Upper lobe of left lung (tissue), 6 donors: ENCODE measurements at regions not wholly inside any gene's neighbourhood (a gene's known extent, or its start where the extent isn't known, plus 50 kb on each side); places are given as distances from the start of the nearest gene placed in this dataset.

ENCODE experiments used
- ATAC-seq, 2 donors: fragments of 200-7000 bp; cut with Tn5 transposase; one replicate each; pipeline ENCODE4 v1.9.1; 2022; ENCODE audit warnings: mild to moderate bottlenecking in 2 of 2, moderate library complexity in 2 of 2; ENCODE audit not compliant: low FRiP score in 2 of 2
- DNase-seq, 2 donors: peaks; one replicate each; pipeline ENCODE4 v3.0.0-alpha.2; 2019 to 2020
- H3K27ac ChIP-seq, 4 donors: fragments of 200-600 bp; sonication (generic); one replicate each; pipeline ENCODE4 v1.5.1; 2016 to 2019
- H3K27me3 ChIP-seq, 4 donors: fragments of 200-600 bp; sonication (generic); one replicate each; pipeline ENCODE4 v1.5.1; 2017 to 2019
- H3K36me3 ChIP-seq, 4 donors: fragments of 200-600 bp; sonication (generic); one replicate each; pipeline ENCODE4 v1.5.1; 2016 to 2019
- H3K4me1 ChIP-seq, 4 donors: fragments of 200-600 bp; sonication (generic); one replicate each; pipeline ENCODE4 v1.5.1; 2018 to 2019
- H3K4me3 ChIP-seq, 4 donors: fragments of 200-600 bp; sonication (generic); one replicate each; pipeline ENCODE4 v1.5.1; 2017 to 2019; ENCODE audit warnings: mild to moderate bottlenecking in 2 of 4, moderate library complexity in 1 of 4
- H3K9me3 ChIP-seq, 4 donors: fragments of 200-600 bp; sonication (generic); one replicate each; pipeline ENCODE4 v1.5.1; 2018 to 2019
- CTCF ChIP-seq, 6 experiments: fragments of 450-650 bp in 4 of 6; fragments of 200-600 bp in 2 of 6; sonication (generic) in 2 of 6; IDR thresholded peaks; one replicate each; pipeline ENCODE4 v1.5.1; 2016 to 2019; ENCODE audit warnings: antibody characterized with exemption in 6 of 6
- EP300 ChIP-seq, 4 donors: sonication (generic); formaldehyde crosslinking; IDR thresholded peaks; one replicate each; pipeline ENCODE4 v1.5.1; 2017; ENCODE audit warnings: antibody characterized with exemption in 4 of 4, control low read depth in 2 of 4
- POLR2A ChIP-seq, 4 donors: fragments of 450-650 bp; IDR thresholded peaks; one replicate each; pipeline ENCODE4 v1.5.1; 2016 to 2017; ENCODE audit warnings: antibody characterized with exemption in 4 of 4, mild to moderate bottlenecking in 2 of 4
- POLR2AphosphoS5 ChIP-seq, 2 donors: sonication (generic); formaldehyde crosslinking; IDR thresholded peaks; one replicate each; pipeline ENCODE4 v1.5.1; 2017; ENCODE audit warnings: antibody characterized with exemption in 2 of 2
- WGBS, 2 donors: methylation state at CpG; one replicate each; pipeline ENCODE4 v1.1.5; 2017 to 2018; 5-methylcytosine and 5-hydroxymethylcytosine counted together
- small RNA-seq, 4 donors: library from RNA; depleted of rRNA; stranded (forward); fragments of <200 nt; gene quantifications; one replicate each; pipeline ENCODE3, GENCODE V24; 2016
- donor health status: DM: no; HTN: no; CAD: no; lungs with moderate emphysema.
- donor health status: DM: no; HTN: yes; CAD: no; lungs with severe emphysema.

- Histone ChIP-seq H3K27me3 (no peaks in the 10 kb centered on the region), H3K36me3 (no peaks in the 10 kb centered on the region), H3K9me3 (no peaks in the 10 kb centered on the region), H3K27ac (no peak overlapping the region), H3K4me1 (no peaks in the 10 kb centered on the region), H3K4me3 (no peak overlapping the region)
- TF ChIP-seq POLR2A (IDR thresholded peaks at IDR 0.05) (no peak), EP300 (IDR thresholded peaks at IDR 0.05) (no peak), CTCF (IDR thresholded peaks at IDR 0.05) (no peak), POLR2AphosphoS5 (IDR thresholded peaks at IDR 0.05) (no peak)
- DNase-seq = no peak
- WGBS, 2 donors = 56 to 58% methylated on average over 5 of the region's 5 CpGs
- ATAC-seq = no peak
Measured at GRCh38 chr1:115924770-115925169, 51.5 kb upstream of the SLC22A15 start.

- 70 to 74% methylated on average over 6 of the region's 6 CpGs for WGBS, 2 donors
- ATAC-seq (no peak), DNase-seq (peak in 1 of 2 donors; percentile 30)
- no peaks in the 10 kb centered on the region for H3K27me3 ChIP-seq
- no peaks in the 10 kb centered on the region for H3K4me1 ChIP-seq
- no peaks in the 10 kb centered on the region for H3K9me3 ChIP-seq
- TF ChIP-seq EP300 (IDR thresholded peaks at IDR 0.05) (no peak), POLR2AphosphoS5 (IDR thresholded peaks at IDR 0.05) (no peak), CTCF (IDR thresholded peaks at IDR 0.05) (no peak), POLR2A (IDR thresholded peaks at IDR 0.05) (no peak)
- H3K4me3 ChIP-seq = no peak overlapping the region
- H3K27ac ChIP-seq = no peak overlapping the region
- no peaks in the 10 kb centered on the region for H3K36me3 ChIP-seq
Measured at GRCh38 chr1:115925467-115925866, 50.8 kb upstream of the SLC22A15 start.

Small RNAs in the stretch of these regions (small RNA-seq; reads per million reads assigned to genes)
- 0 reads per million in 4 donors for gene AL357137.1
